ENCODE measurements at regions not wholly inside any gene's neighbourhood (a gene's known extent, or its start where the extent isn't known, plus 50 kb on each side); places are given as distances from the start of the nearest gene placed in this dataset.

DNA sequence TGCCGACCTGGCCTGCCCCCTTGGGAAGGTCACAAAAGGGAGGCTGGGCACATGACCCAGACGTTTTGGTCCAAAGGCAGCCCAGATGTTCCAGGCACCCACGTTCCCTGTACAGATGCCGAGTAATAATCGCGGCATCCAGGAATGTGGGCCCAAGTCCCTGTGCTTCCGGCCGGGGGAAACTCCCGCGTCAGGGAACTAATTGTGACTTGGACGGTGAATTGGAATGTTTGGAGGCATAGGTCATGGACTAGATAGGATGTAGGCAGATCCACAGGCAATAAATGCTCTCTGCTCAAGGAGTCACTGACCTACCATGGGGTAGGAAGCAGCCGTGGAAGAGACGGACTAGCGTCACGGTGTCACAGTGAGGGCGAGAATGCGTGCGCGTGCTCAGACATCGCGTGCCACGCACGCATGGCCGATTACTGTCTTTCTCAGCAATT lies 178.4 kb downstream of the DUSP10 start:
- intact Hi-C loops (cut with micrococcal nuclease; ENCODE audit: unreplicated experiment) = no loop called here
- H3K4me3 ChIP-seq (ENCODE audit: low read depth, low read length) = no peak overlapping the region
- H3K27me3 ChIP-seq (replicated peaks; ENCODE audit: control insufficient read depth, insufficient read depth, low read length) = no peaks in the 10 kb centered on the region
- POLR2A ChIA-PET = no interaction called here
- H3K4me1 ChIP-seq = no peaks in the 10 kb centered on the region
- no peaks in the 10 kb centered on the region for H3K9me3 ChIP-seq
- TF ChIP-seq, protein P1, sequence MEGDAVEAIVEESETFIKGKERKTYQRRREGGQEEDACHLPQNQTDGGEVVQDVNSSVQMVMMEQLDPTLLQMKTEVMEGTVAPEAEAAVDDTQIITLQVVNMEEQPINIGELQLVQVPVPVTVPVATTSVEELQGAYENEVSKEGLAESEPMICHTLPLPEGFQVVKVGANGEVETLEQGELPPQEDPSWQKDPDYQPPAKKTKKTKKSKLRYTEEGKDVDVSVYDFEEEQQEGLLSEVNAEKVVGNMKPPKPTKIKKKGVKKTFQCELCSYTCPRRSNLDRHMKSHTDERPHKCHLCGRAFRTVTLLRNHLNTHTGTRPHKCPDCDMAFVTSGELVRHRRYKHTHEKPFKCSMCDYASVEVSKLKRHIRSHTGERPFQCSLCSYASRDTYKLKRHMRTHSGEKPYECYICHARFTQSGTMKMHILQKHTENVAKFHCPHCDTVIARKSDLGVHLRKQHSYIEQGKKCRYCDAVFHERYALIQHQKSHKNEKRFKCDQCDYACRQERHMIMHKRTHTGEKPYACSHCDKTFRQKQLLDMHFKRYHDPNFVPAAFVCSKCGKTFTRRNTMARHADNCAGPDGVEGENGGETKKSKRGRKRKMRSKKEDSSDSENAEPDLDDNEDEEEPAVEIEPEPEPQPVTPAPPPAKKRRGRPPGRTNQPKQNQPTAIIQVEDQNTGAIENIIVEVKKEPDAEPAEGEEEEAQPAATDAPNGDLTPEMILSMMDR (IDR thresholded peaks at IDR 0.05; ENCODE audit: insufficient read depth in 1 of 2, low read depth in 1 of 2, low read length in 1 of 2, severe bottlenecking in 1 of 2, unreplicated experiment in 1 of 2) = no peak
- no peaks in the 10 kb centered on the region for H3K4me1 Mint-ChIP-seq (ENCODE audit: low read depth, unreplicated experiment)
- H3K27me3 Mint-ChIP-seq (ENCODE audit: insufficient read depth, unreplicated experiment) = peaks cover 4% of the 10 kb centered on the region
- H3K4me3 Mint-ChIP-seq (ENCODE audit: unreplicated experiment) = no peak overlapping the region
- DNase-seq = no peak
- BruUV-seq (replicated peaks) = no TSS peak
- H3K36me3 ChIP-seq (ENCODE audit: control insufficient read depth, insufficient read depth, low read length) = no peaks in the 10 kb centered on the region
- H3K9me3 Mint-ChIP-seq (ENCODE audit: unreplicated experiment) = no peaks in the 10 kb centered on the region
- H3K36me3 Mint-ChIP-seq (ENCODE audit: insufficient read depth, unreplicated experiment) = no peaks in the 10 kb centered on the region
- H3K27ac Mint-ChIP-seq (ENCODE audit: unreplicated experiment) = no peak overlapping the region
- CTCF ChIA-PET = no interaction called here

DNA sequence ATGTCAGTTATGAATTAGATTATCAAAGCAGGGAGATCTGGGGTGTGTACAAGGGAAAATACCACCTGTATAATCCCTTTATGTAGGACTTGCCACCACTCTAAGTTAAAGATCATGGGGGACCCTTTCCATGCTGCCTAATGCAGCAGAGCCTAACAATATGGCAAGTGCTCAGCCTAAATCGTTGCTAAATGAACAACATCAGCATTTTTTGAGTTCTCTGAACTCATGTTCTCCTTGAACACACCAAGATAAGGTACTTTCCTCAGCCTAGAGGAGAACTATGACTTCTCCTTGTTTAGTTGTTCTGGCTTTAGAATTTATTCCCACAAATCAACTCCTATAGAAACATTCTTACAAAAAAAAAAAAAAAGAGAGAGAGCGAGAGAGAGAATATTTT lies 177.0 kb downstream of the DUSP10 start:
- intact Hi-C loops (cut with micrococcal nuclease; ENCODE audit: unreplicated experiment) = no loop called here
- no peaks in the 10 kb centered on the region for H3K9me3 Mint-ChIP-seq (ENCODE audit: unreplicated experiment)
- ChIA-PET CTCF (no interaction called here), POLR2A (no interaction called here)
- no peaks in the 10 kb centered on the region for H3K36me3 Mint-ChIP-seq (ENCODE audit: insufficient read depth, unreplicated experiment)
- H3K4me1 Mint-ChIP-seq (ENCODE audit: low read depth, unreplicated experiment) = no peaks in the 10 kb centered on the region
- no peak for DNase-seq
- TF ChIP-seq, protein P1 (IDR thresholded peaks at IDR 0.05; ENCODE audit: insufficient read depth in 1 of 2, low read depth in 1 of 2, low read length in 1 of 2, severe bottlenecking in 1 of 2, unreplicated experiment in 1 of 2) = no peak
- Histone ChIP-seq H3K27me3 (replicated peaks; ENCODE audit: control insufficient read depth, insufficient read depth, low read length) (no peaks in the 10 kb centered on the region), H3K4me1 (no peaks in the 10 kb centered on the region), H3K36me3 (ENCODE audit: control insufficient read depth, insufficient read depth, low read length) (no peaks in the 10 kb centered on the region), H3K4me3 (ENCODE audit: low read depth, low read length) (no peak overlapping the region), H3K9me3 (no peaks in the 10 kb centered on the region)
- H3K27me3 Mint-ChIP-seq (ENCODE audit: insufficient read depth, unreplicated experiment) = peaks cover 8% of the 10 kb centered on the region
- BruUV-seq (replicated peaks) = no TSS peak
- H3K27ac Mint-ChIP-seq (ENCODE audit: unreplicated experiment) = no peak overlapping the region
- H3K4me3 Mint-ChIP-seq (ENCODE audit: unreplicated experiment) = no peak overlapping the region

DNA sequence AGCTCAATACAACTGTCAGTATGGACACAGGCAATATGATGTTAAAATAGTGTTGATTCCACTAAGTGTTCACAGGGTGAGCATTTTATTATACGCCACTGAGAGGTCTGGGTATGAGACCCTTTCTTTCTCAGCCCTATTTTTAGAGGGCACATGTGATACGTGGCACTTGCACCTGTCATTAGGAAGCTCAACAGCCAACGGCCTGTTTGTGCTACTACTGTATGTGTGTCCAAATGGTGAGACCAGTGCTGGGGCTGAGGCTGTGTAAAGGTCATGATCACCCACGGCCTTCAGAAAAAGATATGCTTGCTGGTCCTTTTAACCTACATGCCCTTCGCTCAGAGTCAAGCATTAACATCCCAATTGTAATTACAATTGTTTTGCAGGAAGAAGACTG lies 176.2 kb downstream of the DUSP10 start:
- POLR2A ChIA-PET = no interaction called here
- no peak overlapping the region for H3K4me3 Mint-ChIP-seq (ENCODE audit: unreplicated experiment)
- Histone ChIP-seq H3K27me3 (replicated peaks; ENCODE audit: control insufficient read depth, insufficient read depth, low read length) (no peaks in the 10 kb centered on the region), H3K36me3 (ENCODE audit: control insufficient read depth, insufficient read depth, low read length) (no peaks in the 10 kb centered on the region), H3K4me3 (ENCODE audit: low read depth, low read length) (no peak overlapping the region), H3K4me1 (no peaks in the 10 kb centered on the region), H3K9me3 (no peaks in the 10 kb centered on the region)
- DNase-seq = no peak
- no peaks in the 10 kb centered on the region for H3K9me3 Mint-ChIP-seq (ENCODE audit: unreplicated experiment)
- TF ChIP-seq, protein P1 (IDR thresholded peaks at IDR 0.05; ENCODE audit: insufficient read depth in 1 of 2, low read depth in 1 of 2, low read length in 1 of 2, severe bottlenecking in 1 of 2, unreplicated experiment in 1 of 2) = no peak
- H3K27ac Mint-ChIP-seq (ENCODE audit: unreplicated experiment) = no peak overlapping the region
- no peaks in the 10 kb centered on the region for H3K36me3 Mint-ChIP-seq (ENCODE audit: insufficient read depth, unreplicated experiment)
- no peaks in the 10 kb centered on the region for H3K4me1 Mint-ChIP-seq (ENCODE audit: low read depth, unreplicated experiment)
- H3K27me3 Mint-ChIP-seq (ENCODE audit: insufficient read depth, unreplicated experiment) = peaks cover 8% of the 10 kb centered on the region
- intact Hi-C loops (cut with micrococcal nuclease; ENCODE audit: unreplicated experiment) = no loop called here
- no TSS peak for BruUV-seq (replicated peaks)
- CTCF ChIA-PET = no interaction called here

Data from Caco-2 (cell line).